Activated T-cell treated with anti-CD3 and anti-CD28 coated beads for 48 hours (primary cell): ENCODE measurements at regions not wholly inside any gene's neighbourhood (a gene's known extent, or its start where the extent isn't known, plus 50 kb on each side); places are given as distances from the start of the nearest gene placed in this dataset.
"Not testable (repeated sequence)": the region's sequence is repeated elsewhere in the genome, so short reads cannot be mapped to it uniquely, and the experiment has no call there.

Source experiments
- DNase-seq: peaks from one replicate; pipeline ENCODE4 v3.0.0-alpha.2; 2020; ENCODE audit warnings: low read depth

DNA sequence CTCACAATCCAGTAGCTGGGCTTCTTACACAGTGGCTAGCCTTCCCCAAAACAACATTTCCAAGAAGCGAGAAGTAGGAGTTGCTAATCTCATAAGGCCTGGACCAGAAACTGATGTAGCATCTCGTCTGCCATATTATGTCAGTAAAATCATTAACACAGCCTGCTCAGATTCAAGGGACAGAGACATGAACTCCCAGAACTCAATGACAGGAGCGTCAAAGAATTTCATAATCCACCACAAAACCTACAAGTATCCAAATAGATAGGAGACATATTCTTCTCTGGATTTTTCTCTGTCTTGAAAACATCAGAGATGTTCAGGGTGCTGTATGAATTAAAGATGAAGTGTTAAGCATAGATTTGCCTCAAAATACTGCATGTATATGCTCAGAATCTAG is 457.6 kb upstream of the ACTBL2 start:
- no peak for DNase-seq

DNA sequence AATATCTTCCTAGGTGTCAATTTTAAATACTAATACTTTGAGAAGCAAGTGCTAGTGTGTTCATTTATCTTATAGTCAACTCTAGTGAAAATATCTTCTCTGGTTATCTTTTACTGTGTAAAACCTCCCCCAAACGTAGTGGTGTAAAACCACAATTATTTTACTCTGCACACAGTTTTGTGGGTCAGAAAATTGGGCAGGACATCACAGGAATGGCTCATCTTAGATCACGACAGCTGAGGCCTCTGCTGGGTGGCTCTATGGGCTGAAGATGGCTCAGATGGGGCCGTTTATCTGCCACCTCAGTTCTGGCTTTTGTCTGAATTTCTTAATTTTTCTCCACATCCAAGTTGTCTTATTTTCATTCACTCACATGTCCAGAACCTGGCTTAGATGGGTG is 457.2 kb upstream of the ACTBL2 start:
- no peak for DNase-seq

DNA sequence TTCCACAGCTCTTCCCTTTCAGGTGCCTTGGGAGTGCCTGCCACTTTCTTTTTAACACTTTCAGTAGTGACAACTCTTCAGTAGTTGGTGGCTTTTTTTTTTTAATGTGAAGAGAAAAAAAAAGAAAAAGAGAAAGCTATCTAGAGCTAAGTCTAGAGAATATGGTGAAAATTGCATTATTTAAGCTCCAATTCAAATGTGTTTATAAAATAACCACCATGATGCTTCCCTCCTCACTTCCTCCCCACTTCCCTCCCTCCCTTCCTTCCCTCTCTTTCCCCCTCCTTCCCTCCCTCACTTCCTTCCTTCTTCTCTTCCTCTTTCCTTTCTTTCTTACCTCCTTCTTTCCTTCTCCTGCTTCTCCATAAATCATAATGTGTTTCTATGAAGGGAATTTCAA is 456.7 kb upstream of the ACTBL2 start:
- DNase-seq = no peak

DNA sequence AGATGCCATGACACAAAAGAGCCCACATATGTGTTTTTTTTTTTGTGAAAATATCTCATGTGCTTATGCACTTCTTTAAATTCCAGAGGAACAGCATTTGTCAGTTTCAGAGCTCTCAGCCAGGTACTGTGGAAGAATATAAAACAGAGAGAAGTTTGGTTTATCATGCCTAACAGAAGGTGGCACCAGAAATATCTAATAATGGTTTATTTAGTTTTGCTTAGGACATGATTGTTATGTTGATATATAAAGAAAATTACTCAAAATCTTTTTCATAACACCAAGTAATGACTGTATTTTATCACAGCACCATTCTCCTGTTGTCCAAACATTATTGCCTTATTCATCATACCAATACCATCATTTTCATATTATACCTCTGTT is 455.6 kb upstream of the ACTBL2 start:
- DNase-seq = no peak

DNA sequence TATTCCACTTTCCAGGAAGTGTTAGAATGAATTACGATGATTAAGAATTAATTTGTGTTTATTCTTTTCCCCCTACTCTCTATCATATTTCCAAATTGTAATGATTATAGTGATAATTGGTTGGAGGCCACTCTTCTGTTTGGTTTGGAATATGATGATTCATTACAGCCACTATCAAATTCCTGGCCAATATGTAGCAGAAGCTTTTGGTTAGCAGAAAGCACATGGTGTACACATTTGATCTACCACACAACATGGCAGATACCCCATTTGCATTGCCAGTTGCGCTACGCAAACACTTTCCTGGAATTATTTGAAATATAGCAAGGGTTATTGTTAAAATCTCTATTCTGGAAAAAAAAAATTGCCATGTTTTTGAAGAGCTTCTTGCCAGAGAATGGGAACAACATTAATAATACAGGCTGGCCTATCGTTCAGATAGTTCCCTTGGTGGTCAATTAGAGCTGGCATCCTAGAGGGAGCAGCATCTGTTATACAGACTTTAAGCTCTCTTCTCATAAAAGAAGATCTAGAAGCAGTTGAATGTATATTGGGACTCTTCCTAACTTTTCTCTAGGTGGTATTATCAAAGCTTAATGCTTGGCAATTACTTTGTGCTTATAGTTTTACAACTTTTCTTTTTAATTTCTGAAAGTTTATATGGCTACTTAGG is 455.0 kb upstream of the ACTBL2 start:
- DNase-seq = no peak

DNA sequence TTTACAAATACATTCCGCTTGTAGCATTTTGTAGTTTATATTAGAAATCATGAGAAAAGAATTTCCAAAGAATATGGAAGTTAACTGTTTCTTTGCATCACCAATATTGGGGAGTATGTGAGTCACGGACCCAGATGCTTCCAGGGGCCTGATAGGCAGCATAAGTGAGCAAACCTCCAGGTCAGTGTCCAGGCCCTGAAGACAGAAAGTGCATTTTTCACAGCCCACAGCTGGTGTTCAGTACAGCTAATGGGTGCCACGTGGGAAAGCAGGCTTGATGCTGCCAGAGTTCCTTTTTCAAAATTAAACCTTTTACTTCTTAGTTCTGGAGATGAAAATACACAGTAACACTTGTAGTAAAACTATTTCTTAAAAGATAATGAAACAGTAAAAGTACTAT is 454.4 kb upstream of the ACTBL2 start:
- no peak for DNase-seq

DNA sequence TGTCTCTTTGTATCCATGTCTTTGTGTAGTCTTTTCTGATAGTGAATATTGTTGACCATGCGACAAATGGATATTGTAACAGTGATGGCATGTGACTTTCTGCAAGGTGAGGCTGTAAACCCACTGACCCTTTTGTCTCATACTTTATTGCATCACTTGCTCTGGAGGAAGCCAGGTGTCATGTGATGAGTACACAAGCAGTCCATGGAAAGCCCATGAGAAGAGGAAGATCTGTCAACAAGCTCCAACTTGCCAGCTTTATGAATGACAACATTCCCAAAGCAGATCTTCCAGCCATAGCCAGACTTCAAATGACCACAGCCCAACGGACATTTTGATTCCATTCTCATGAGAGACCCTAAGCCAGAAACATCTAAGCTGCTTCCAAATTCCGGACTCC is 450.1 kb upstream of the ACTBL2 start:
- no peak for DNase-seq

DNA sequence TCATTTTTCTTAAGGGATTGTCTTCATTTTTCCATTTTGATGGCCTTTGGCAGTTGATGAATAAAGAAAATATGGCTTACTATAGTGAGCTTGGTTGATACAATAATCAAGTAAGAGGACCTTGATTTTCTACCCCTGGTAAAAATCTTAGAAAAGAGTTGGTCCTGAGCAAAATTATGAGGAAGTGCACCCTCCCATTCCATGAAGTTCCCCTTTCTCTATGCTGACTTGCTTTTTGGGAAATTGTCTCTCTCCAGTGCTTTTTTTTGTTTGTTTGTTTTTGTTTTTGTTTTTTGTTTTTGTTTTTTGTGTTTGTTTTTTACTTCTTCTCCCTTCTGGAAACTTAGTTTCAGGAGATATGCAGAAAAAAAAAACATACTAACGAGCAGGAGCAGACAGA is 449.2 kb upstream of the ACTBL2 start:
- DNase-seq = no peak

DNA sequence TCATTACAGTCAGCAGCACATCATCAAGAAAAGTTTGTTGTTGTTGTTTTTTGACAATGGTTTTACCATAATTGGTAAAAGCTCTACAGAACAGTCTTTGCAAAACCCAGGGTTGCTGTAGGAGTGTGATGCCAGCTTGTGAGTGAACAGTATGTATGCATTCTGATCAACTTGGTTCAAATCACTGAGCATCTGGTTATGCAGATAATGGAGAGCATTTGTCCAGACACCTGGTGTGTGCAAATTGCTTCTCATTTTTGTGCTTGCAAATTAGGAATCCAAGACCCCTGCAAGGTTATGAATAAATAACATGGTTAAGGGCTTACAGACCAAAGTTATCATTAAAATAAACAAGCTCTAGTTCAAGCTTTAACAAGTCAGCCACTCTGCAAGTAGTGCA is 448.7 kb upstream of the ACTBL2 start:
- no peak for DNase-seq

DNA sequence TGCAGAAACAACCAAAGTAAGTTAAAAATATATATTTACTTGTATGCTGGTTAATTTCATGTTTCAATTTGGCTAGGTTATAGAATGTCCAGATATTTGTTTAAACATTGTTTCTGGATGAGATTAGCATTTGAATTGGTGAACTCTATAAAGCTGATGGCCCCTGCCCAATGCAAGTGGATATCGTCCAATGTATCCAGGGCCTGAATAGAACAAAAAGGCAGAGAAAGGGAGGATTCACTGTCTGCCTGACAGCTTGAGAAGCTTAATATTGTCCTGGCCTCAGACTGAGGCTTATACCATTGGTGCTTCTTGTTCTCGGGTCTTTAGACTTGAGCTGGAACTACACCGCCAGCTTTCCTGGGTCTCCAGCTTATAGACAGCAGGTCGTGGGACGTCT is 446.7 kb upstream of the ACTBL2 start:
- DNase-seq = no peak

DNA sequence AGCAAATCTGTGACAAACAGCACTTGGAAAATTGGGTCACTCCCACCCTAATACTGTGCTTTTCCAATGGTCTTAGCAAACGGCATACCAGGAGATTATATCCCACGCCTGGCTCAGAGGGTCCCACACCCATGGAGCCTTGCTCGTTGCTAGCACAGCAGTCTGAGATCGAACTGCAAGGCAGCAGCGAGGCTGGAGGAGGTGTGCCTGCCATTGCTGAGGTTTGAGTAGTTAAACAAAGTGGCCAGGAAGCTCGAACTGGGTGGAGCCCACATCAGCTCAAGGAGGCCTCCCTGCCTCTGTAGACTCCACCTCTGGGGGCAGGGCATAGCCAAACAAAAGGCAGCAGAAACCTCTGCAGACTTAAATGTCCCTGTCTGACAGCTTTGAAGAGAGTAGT is 440.5 kb upstream of the ACTBL2 start:
- DNase-seq = not testable (repeated sequence)

DNA sequence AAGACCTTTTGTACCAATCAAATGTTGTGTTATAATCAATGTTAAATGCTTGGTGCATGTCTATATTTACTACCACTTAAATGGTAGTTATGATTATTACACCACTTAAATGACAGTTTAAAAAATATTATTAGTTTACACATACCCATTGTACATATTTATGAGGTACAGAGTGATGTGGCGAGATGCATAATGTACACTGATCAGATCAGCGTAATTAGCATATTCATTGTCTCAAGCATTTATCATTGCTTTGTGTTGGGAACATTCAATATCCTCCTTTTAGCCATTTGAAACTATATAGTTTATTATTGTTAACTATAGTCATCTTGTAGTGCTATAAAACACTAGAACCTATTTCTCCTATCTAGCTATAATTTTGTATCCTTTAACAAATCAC is 434.4 kb upstream of the ACTBL2 start:
- no peak for DNase-seq

DNA sequence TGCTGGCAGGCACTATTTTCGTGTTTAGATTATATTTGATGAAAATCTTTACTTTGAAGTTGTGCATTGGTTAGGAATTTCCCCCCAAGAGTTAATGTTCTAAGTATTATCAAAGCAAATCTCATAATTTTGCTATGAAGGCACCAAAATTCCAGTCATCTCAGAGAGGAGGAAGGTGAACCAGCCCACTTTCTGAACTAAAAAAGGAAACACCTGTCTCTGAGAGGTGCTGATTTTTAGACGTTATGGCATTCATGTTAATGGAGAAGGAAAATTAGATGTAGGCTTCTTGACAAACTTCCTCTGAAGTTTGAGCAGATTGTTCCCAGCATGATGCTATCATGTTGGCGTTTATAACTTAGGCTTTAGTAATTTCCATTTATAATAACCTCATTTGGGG is 432.9 kb upstream of the ACTBL2 start:
- DNase-seq = no peak

DNA sequence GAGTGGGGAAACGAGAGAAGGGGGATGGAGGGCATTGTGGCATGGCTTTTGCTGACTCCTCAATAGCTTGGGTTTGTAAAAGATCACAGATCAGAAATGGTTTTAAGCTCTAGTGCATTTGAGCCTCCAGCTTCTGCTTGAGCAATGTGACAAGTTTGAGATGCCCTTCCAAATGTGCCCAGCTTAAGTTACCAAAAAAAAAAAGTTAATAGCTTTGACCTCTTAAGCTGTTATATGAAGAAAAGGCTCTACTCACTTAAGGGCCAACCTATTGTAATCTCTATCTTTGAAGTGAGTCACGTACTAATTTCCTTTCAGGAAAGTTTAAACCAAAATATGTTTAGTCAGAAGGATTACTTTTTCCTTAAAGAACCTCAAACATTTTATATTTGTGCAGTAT is 428.8 kb upstream of the ACTBL2 start:
- no peak for DNase-seq

DNA sequence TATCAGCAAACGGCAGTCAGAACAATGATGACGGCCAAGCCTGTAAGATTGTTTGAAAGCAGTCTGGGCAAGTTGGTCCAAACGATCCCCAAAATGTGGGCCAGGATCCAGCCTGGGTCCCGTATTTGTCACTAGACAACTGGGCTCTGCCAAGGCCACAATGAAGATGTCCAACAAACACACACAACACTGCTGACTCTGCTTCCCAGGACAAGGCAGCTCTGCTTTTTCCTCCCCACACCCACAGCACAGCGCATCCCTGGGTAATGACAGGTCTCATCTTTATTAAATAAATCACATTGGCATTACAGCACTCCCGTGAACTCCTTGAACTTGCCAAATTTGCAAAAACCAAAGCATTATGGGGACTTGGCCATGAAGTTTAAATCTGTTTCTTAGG is 424.1 kb upstream of the ACTBL2 start:
- no peak for DNase-seq

DNA sequence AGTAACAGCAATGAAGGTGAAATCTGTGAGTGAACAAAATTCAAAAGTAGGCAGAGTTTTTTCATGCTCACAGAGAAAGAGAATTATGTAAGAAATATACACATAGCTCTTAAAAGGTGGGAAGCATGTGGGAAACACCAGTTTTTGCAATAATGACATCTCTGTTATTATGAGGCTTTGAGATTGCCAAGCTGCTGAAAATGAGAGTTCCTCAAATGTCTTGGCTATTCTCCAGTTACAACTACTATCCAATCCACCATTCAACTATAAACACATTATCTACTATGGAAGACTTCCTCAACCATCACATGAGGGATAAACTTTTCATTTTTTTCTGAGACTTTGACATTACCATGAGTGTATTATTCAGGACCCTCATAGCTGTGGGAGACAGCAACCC is 420.8 kb upstream of the ACTBL2 start:
- no peak for DNase-seq

DNA sequence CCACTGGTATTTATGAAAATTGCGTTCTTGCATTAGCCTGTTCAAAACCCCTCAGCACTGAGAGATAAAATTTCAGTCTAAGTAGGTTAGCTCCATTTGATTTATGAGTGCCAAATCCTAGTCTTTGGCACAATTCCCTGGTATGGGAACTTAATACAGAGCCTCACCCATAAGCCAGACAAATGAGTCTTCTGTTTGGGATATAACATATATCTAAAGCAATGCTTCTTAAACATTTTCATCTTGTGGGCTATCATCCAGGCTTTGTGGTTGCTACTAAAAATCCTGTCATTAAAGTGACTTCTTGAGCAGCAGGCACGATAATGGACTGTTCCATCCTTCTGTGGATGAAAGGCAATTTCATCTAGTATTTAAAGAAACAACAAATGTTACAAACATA is 419.5 kb upstream of the ACTBL2 start:
- DNase-seq = no peak

DNA sequence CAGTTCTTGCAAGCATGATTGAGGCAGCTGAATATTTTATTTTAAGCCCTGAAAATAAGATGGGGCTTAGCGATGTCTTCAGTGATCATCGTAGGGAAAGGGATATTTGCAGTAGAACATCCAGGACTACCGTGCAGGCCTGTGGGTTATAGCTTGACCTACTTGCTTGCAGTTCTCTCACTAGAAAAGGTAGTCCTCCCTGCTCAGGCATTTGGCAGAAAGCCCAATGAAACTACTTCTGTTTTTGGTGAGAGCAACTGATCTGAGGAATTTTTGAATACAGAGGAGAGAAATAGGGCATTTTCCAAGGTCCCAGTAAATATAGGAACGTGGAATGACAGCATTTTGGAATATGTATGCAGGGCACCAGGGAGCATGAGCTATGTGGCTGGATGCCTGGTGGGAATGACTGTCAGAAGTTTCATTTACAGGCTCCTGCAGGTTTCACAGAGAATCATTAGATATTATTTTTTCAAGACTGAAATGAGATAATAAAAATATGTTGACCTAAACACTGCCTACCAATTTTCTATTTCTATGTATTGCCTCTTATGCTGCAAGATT is 417.9 kb upstream of the ACTBL2 start:
- no peak for DNase-seq

DNA sequence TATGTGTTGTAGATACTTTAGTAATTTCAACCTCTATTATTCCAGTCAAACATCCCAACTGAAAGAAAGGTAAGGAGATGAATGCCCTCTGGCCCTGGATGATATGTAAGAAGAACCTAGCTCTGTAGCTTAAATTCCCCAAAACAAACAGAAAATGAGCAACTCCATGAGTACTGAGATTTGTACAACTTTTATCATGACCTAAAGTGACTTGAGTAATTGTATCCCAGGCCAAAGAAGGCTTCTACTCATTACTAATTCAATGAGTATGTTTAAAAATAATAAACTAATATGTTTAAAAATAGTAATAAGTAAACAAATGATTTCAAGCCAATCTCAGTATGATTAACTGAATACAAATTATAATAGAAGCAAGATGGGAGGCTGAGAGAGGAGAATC is 414.0 kb upstream of the ACTBL2 start:
- no peak for DNase-seq

DNA sequence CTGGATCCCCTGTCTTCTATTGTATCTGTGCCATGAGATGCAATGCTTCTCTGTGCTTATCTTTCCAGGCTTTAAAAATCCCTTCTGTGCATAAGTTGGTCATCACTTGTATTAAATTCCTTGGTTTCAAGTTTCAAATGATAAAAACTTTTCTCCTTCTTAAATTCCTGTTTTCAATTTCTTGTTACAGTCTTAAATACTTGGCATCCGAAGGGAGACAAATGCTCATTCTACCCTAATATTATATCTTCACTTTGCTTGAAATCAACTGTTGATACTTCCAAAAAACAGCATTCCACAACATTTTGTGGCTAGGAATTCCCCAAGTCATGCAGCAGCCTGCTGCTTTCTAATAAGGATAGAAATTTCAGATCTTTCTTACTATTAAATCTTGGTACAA is 413.2 kb upstream of the ACTBL2 start:
- no peak for DNase-seq

DNA sequence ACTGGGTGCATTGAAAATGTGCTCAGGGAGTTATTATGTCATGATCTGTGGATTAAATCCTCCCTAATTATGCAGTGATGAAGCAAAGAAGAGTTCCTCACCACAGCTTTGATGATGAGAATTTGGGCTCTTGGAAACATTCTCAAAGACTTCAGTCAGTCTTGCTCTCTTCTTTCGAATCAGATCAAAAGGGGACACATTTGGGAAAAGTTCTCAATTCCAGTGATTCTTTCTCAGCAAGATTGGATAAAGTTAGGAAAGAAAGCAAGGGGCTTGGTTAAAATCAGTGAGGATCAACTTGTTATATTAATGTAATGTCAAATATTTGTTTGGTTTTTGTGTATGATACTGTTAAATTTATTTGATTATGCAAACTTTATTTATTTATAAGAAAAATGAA is 411.3 kb upstream of the ACTBL2 start:
- DNase-seq = no peak

DNA sequence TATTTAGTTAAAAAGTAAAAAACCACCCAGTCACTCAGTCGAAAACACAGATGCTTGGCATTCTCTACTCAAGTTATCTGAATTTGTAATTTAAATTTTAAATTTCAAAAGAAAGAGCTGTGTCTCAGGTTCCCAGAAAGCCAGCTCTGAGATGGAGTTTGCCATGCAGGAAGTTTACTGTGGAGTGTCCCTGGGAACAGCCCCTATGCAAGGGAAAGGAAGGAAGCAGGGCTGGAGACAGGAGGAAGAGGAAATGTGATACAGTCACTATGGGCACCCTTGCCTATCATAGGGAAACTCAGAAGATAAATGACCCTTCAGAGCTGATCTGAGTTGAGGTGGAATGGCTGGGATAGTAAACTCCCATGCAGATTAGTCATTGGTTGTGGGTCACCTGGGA is 408.8 kb upstream of the ACTBL2 start:
- no peak for DNase-seq

DNA sequence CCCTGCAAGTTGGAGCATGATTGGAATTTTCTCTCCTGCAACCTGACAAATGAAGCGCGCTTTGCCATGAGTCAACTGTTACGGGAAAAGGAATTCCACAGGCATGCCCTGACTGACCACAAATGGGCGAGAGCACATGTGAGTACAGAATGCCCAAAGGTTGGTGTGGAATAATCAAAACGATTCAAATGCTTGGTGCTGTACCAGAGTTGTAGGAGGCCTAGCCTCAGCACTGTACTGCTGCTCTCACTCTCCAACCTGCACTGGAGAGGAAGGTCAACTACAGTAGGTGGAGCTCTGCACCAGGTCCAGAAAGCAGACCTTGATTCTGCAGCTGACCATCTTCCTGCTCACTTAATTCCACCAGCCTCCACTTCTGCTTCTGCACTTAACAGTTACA is 406.9 kb upstream of the ACTBL2 start:
- DNase-seq = no peak

DNA sequence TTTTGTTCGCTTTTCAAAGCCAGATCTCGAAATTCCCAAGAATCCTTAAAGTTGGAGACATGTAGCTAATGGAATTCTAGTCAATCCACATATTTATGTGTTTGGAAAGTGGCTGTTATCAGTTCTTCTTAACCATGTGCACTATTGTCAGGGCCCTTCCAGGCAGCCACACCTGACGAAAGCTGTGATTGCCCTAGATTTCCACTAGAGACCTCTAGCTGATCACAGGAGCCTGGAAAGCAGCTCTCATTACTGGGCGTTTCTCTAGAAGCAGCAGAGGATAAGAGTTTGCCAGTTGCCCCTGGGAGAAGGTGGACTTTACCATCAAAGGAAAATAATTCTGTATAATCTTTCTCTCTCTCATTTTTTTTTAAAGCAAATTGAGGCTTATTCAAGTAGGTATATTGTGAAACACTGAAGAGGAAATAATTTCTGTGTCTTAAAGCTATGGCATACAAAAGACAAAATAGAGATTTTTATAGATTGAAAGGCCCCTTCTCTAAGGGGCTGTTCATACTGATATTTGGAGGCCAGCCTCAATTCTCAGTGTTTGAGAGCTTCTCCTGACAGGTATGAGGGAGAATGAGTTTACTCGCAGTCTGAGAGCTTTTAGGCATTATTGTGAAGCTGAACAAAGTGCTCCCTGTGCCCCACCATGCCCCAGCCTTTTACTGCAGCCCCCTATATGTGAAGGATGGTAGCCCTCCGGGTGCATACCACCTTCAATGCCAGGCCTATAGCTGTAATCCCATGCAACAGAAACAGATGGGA is 405.4 kb upstream of the ACTBL2 start:
- no peak for DNase-seq
